Neural progenitor cell (in vitro differentiated cells): ENCODE measurements at regions not wholly inside any gene's neighbourhood (a gene's known extent, or its start where the extent isn't known, plus 50 kb on each side); places are given as distances from the start of the nearest gene placed in this dataset.

ENCODE experiments used
- DNase-seq: peaks from one replicate; pipeline ENCODE4 v3.0.0-alpha.2; 2016; ENCODE audit warnings: low spot score
- H2AFZ ChIP-seq: fragments of 200-600 bp; sonication (generic); replicated peaks from 2 replicates; pipeline ENCODE4 v1.6.1; 2016; ENCODE audit warnings: antibody characterized with exemption
- H3F3A ChIP-seq: fragments of 200-600 bp; sonication (generic); 2 replicates; pipeline ENCODE4 v1.6.1; 2016; ENCODE audit warnings: antibody characterized with exemption, low read depth
- H3K27ac ChIP-seq: fragments of 200-600 bp; sonication (generic); 2 replicates; pipeline ENCODE4 v1.5.1; 2016; ENCODE audit warnings: mild to moderate bottlenecking
- H3K27me3 ChIP-seq: fragments of 200-600 bp; sonication (generic); 2 replicates; pipeline ENCODE4 v1.6.1; 2016; ENCODE audit warnings: mild to moderate bottlenecking, moderate library complexity
- H3K36me3 ChIP-seq: fragments of 200-600 bp; sonication (generic); 2 replicates; pipeline ENCODE4 v1.5.1; 2016
- H3K4me1 ChIP-seq: fragments of 200-600 bp; sonication (generic); 2 replicates; pipeline ENCODE4 v1.6.1; 2016; ENCODE audit warnings: mixed run types
- H3K4me2 ChIP-seq: fragments of 200-600 bp; sonication (generic); 2 replicates; pipeline ENCODE4 v1.6.1; 2016
- H3K4me3 ChIP-seq: fragments of 200-600 bp; sonication (generic); 2 replicates; pipeline ENCODE4 v1.5.1; 2016
- H3K79me2 ChIP-seq: fragments of 200-600 bp; sonication (generic); 2 replicates; pipeline ENCODE4 v1.6.1; 2016; ENCODE audit warnings: low read depth
- H3K9ac ChIP-seq: fragments of 200-600 bp; sonication (generic); 2 replicates; pipeline ENCODE4 v1.6.1; 2016
- H3K9me3 ChIP-seq: fragments of 200-600 bp; sonication (generic); 2 replicates; pipeline ENCODE4 v1.5.1; 2016; ENCODE audit warnings: low read depth
- H4K20me1 ChIP-seq: fragments of 200-600 bp; sonication (generic); 2 replicates; pipeline ENCODE4 v1.6.1; 2016; ENCODE audit warnings: low read depth
- H3K27ac Mint-ChIP-seq: 3 replicates; pipeline ENCODE4 v1.8.0; 2021; ENCODE audit warnings: mixed read lengths
- H3K27me3 Mint-ChIP-seq: 2 replicates; pipeline ENCODE4 v1.8.0; 2022; ENCODE audit warnings: low read depth, mild to moderate bottlenecking, inconsistent platforms, moderate library complexity, mixed read lengths; ENCODE audit not compliant: insufficient read depth
- H3K36me3 Mint-ChIP-seq: 3 replicates; pipeline ENCODE4 v1.8.0; 2021; ENCODE audit warnings: mixed read lengths
- H3K4me1 Mint-ChIP-seq: 3 replicates; pipeline ENCODE4 v1.8.0; 2021; ENCODE audit warnings: mixed read lengths
- H3K4me3 Mint-ChIP-seq: 3 replicates; pipeline ENCODE4 v1.8.0; 2021; ENCODE audit warnings: mild to moderate bottlenecking, moderate library complexity, mixed read lengths
- H3K9me3 Mint-ChIP-seq: 3 replicates; pipeline ENCODE4 v1.8.0; 2020; ENCODE audit warnings: mixed read lengths
- CTCF ChIP-seq: fragments of 200-600 bp; sonication (generic); IDR thresholded peaks from 2 replicates; pipeline ENCODE4 v1.5.1; 2017; ENCODE audit warnings: antibody characterized with exemption, mild to moderate bottlenecking
- EZH2 ChIP-seq: fragments of 200-600 bp; sonication (generic); IDR thresholded peaks from 2 replicates; pipeline ENCODE4 v1.6.1; 2017; ENCODE audit warnings: antibody characterized with exemption, mild to moderate bottlenecking, moderate library complexity
- EZH2phosphoT487 ChIP-seq: fragments of 200-600 bp; sonication (generic); IDR thresholded peaks from 2 replicates; pipeline ENCODE4 v1.6.1; 2017; ENCODE audit warnings: antibody characterized with exemption

GRCh38 chr13:63107179-63107943 lies 1691.7 kb upstream of the PCDH20 start:
- Mint-ChIP-seq H3K9me3 (no peaks in the 10 kb centered on the region), H3K27me3 (no peaks in the 10 kb centered on the region), H3K27ac (no peak overlapping the region), H3K36me3 (no peaks in the 10 kb centered on the region), H3K4me3 (no peak overlapping the region), H3K4me1 (no peaks in the 10 kb centered on the region)
- Histone ChIP-seq H3F3A (no peaks in the 10 kb centered on the region), H3K4me3 (no peak overlapping the region), H3K36me3 (no peaks in the 10 kb centered on the region), H3K79me2 (no peaks in the 10 kb centered on the region), H3K4me1 (no peaks in the 10 kb centered on the region), H3K27me3 (no peaks in the 10 kb centered on the region), H3K27ac (no peak overlapping the region), H3K9me3 (no peaks in the 10 kb centered on the region), H4K20me1 (no peaks in the 10 kb centered on the region), H2AFZ (peak overlapping the region; percentile 6), H3K4me2 (no peak overlapping the region), H3K9ac (no peak overlapping the region)
- no peak for TF ChIP-seq EZH2phosphoT487
- no peak for DNase-seq

GRCh38 chr13:63094717-63095116 lies 1679.1 kb upstream of the PCDH20 start:
- Histone ChIP-seq H3K27ac (no peak overlapping the region), H3K4me1 (no peaks in the 10 kb centered on the region), H3K79me2 (no peaks in the 10 kb centered on the region), H3K9me3 (no peaks in the 10 kb centered on the region), H3K4me2 (no peak overlapping the region), H3K9ac (no peak overlapping the region), H3F3A (no peaks in the 10 kb centered on the region), H2AFZ (peak overlapping the region; percentile 4), H4K20me1 (no peaks in the 10 kb centered on the region), H3K4me3 (no peak overlapping the region), H3K36me3 (no peaks in the 10 kb centered on the region), H3K27me3 (no peaks in the 10 kb centered on the region)
- Mint-ChIP-seq H3K4me3 (no peak overlapping the region), H3K27ac (no peak overlapping the region), H3K4me1 (peaks cover 3% of the 10 kb centered on the region), H3K27me3 (no peaks in the 10 kb centered on the region), H3K36me3 (no peaks in the 10 kb centered on the region), H3K9me3 (no peaks in the 10 kb centered on the region)
- DNase-seq, result no peak
- TF ChIP-seq EZH2phosphoT487, result no peak
- TF ChIP-seq EZH2, result no peak
- no peak for TF ChIP-seq CTCF

- H3K9me3 Mint-ChIP-seq, result no peaks in the 10 kb centered on the region
- Histone ChIP-seq H3K27ac (no peak overlapping the region), H3K9me3 (no peaks in the 10 kb centered on the region), H4K20me1 (no peaks in the 10 kb centered on the region), H3K4me2 (no peak overlapping the region), H3K36me3 (no peaks in the 10 kb centered on the region), H3K9ac (no peak overlapping the region), H3K4me3 (no peak overlapping the region), H3K27me3 (no peaks in the 10 kb centered on the region), H3F3A (no peaks in the 10 kb centered on the region), H3K79me2 (no peaks in the 10 kb centered on the region), H2AFZ (no peak overlapping the region), H3K4me1 (no peaks in the 10 kb centered on the region)
- no peak overlapping the region for H3K4me3 Mint-ChIP-seq
- TF ChIP-seq CTCF (no peak), EZH2 (no peak), EZH2phosphoT487 (no peak)
- no peaks in the 10 kb centered on the region for H3K27me3 Mint-ChIP-seq
- no peak overlapping the region for H3K27ac Mint-ChIP-seq
- no peaks in the 10 kb centered on the region for H3K4me1 Mint-ChIP-seq
- H3K36me3 Mint-ChIP-seq, result no peaks in the 10 kb centered on the region
- no peak for DNase-seq
Observed at GRCh38 chr13:63093907-63094469, 1678.3 kb upstream of the PCDH20 start.

- DNase-seq, result no peak
- H3K4me3 ChIP-seq, result no peak overlapping the region
- Mint-ChIP-seq H3K27me3 (no peaks in the 10 kb centered on the region), H3K27ac (no peak overlapping the region), H3K4me1 (no peaks in the 10 kb centered on the region), H3K36me3 (no peaks in the 10 kb centered on the region), H3K9me3 (no peaks in the 10 kb centered on the region), H3K4me3 (no peak overlapping the region)
- no peaks in the 10 kb centered on the region for H3K9me3 ChIP-seq
- H3K36me3 ChIP-seq, result no peaks in the 10 kb centered on the region
- no peaks in the 10 kb centered on the region for H3K27me3 ChIP-seq
- H3K79me2 ChIP-seq, result no peaks in the 10 kb centered on the region
- H3K9ac ChIP-seq, result no peak overlapping the region
- H3F3A ChIP-seq, result no peaks in the 10 kb centered on the region
- no peaks in the 10 kb centered on the region for H3K4me1 ChIP-seq
- TF ChIP-seq CTCF, result no peak
- TF ChIP-seq EZH2phosphoT487, result no peak
- no peak for TF ChIP-seq EZH2
- H3K4me2 ChIP-seq, result no peak overlapping the region
- no peak overlapping the region for H2AFZ ChIP-seq
- H4K20me1 ChIP-seq, result no peaks in the 10 kb centered on the region
- no peak overlapping the region for H3K27ac ChIP-seq
Observed at GRCh38 chr13:63092456-63092855, 1676.8 kb upstream of the PCDH20 start.
